NCI-H748 (cell line): ENCODE measurements at regions not wholly inside any gene's neighbourhood (a gene's known extent, or its start where the extent isn't known, plus 50 kb on each side); places are given as distances from the start of the nearest gene placed in this dataset.

Experiments
- DNase-seq: peaks from one replicate; lab custom pipeline; 2025; ENCODE audit not compliant: unreplicated experiment; lab: John Stamatoyannopoulos, UW

GRCh38 chr6:19759117-19759880 lies 77.9 kb upstream of the ID4 start:
- no peak for DNase-seq

- DNase-seq: no peak
Observed at GRCh38 chr6:19761121-19761520, 76.0 kb upstream of the ID4 start.

DNA sequence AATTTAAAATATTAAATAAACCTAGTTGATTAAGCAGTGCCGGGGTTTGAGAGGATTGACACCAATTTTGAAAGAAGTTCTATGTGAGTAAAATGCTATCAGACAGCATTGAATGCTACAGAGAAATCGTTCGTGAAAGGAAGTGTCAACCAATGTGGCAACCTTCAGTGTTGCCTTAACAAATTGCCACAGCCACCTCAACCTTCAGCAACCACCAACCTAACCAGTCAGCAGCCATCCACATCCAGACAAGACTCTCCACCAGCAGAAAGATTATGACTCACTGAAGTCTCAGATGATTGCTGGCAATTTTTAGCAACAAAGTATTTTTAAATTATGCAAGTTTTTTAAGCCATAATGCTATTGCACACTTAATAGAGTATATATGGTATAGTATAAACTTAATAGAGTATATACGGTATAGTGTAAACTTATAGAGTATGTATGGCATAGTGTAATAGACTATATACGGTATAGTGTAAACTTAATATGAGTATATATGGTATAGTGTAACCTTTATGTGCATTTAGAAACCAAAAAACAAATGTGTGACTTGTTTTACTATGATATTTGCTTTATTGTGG lies 65.3 kb upstream of the ID4 start:
- DNase-seq: no peak

GRCh38 chr6:19772891-19773290 lies 64.3 kb upstream of the ID4 start:
- DNase-seq: no peak

DNA sequence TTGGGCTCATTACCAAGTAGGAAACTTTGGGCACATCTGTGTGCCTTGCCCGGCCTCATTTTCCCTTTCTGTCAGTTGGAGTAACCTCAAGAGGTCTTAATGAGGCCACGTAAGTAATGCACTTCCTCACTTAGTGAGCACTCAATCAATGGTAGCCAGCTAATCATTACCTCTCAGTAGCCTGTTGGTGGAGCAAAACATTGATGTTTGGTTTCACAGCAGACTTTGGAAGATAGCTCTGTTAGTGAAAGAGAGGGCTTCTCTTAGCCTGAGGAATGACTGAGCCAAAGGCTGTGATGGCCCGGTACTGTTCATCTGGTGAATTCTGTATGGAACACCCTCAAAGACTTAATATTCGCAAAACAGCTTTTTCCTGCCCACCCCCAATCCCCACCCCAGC lies 55.9 kb upstream of the ID4 start:
- DNase-seq: no peak

DNA sequence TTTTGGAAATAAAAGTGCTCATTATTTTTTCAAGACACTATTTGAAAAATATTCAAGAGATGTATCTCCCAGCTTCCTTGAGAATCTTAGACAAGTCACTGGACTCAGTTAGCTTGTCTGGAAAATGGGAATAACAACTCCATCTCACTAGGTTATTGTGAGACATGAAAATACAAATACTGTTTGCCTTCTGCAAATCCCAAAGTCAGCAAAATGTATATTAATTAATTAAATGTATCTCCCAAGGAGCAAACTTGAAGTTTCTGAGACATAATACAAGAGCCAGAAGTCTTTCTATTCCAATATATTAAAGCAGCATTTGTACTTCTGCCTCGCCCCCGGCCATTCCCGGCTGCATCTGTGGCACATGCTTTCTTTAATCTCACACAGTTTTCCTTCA lies 54.6 kb upstream of the ID4 start:
- no peak for DNase-seq
